PC-9 (cell line): ENCODE measurements at regions not wholly inside any gene's neighbourhood (a gene's known extent, or its start where the extent isn't known, plus 50 kb on each side); places are given as distances from the start of the nearest gene placed in this dataset.

Source experiments
- BruUV-seq: library from RNA; stranded (reverse); fragments of 400-500 nt; replicated peaks from 2 replicates; lab custom pipeline; 2021; lab: Mats Ljungman, UMichigan
- CTCF ChIA-PET: fragments of 300-600 bp; sonication (Branson Sonifier 250); formaldehyde crosslinking; loops from one replicate; lab custom pipeline; 2022; ENCODE audit warnings: antibody characterized with exemption; lab: Charles Lee
- POLR2A ChIA-PET: fragments of 300-600 bp; sonication (Branson Sonifier 250); formaldehyde crosslinking; loops from one replicate; lab custom pipeline; 2022; ENCODE audit warnings: antibody characterized with exemption; ENCODE audit not compliant: unreplicated experiment; lab: Charles Lee
- DNase-seq, 2 experiments: peaks; one replicate each; pipeline versions ENCODE4 v3.0.0 to v3.0.0-alpha.2; 2015 to 2022; ENCODE audit warnings: mixed read lengths in 1 of 2
- H2AFZ ChIP-seq: fragments of 200-600 bp; sonication (generic); 2 replicates; pipeline ENCODE4 v1.8.1; 2017; ENCODE audit warnings: antibody characterized with exemption
- H3F3A ChIP-seq: fragments of 200-600 bp; sonication (generic); 2 replicates; pipeline ENCODE4 v1.8.1; 2017; ENCODE audit warnings: antibody characterized with exemption, mild to moderate bottlenecking, low read depth; ENCODE audit not compliant: insufficient read depth
- H3K27ac ChIP-seq: fragments of 200-600 bp; sonication (generic); 2 replicates; pipeline ENCODE4 v1.6.1; 2016; ENCODE audit warnings: mixed run types
- H3K27me3 ChIP-seq: fragments of 200-600 bp; sonication (generic); 2 replicates; pipeline ENCODE4 v1.6.1; 2016; ENCODE audit warnings: low read depth, mixed run types; ENCODE audit not compliant: insufficient read depth
- H3K36me3 ChIP-seq: fragments of 200-600 bp; sonication (generic); 2 replicates; pipeline ENCODE4 v1.6.1; 2016; ENCODE audit warnings: low read depth, mixed run types
- H3K4me1 ChIP-seq: fragments of 200-600 bp; sonication (generic); replicated peaks from 2 replicates; pipeline ENCODE4 v1.6.1; 2016; ENCODE audit warnings: mixed run types; ENCODE audit not compliant: insufficient read depth
- H3K4me2 ChIP-seq: fragments of 200-600 bp; sonication (generic); 2 replicates; pipeline ENCODE4 v1.6.1; 2017; ENCODE audit warnings: mixed run types
- H3K4me3 ChIP-seq: fragments of 200-600 bp; sonication (generic); 2 replicates; pipeline ENCODE4 v1.6.1; 2016; ENCODE audit warnings: mixed run types
- H3K79me2 ChIP-seq: fragments of 200-600 bp; sonication (generic); 2 replicates; pipeline ENCODE4 v1.6.1; 2017; ENCODE audit warnings: low read depth, mixed run types
- H3K9me2 ChIP-seq: fragments of 200-600 bp; sonication (generic); 2 replicates; pipeline ENCODE4 v1.8.1; 2017; ENCODE audit warnings: mild to moderate bottlenecking; ENCODE audit not compliant: insufficient read depth
- H3K9me3 ChIP-seq: fragments of 200-600 bp; sonication (generic); 2 replicates; pipeline ENCODE4 v1.8.1; 2016; ENCODE audit warnings: low read depth; ENCODE audit not compliant: insufficient read depth
- H4K20me1 ChIP-seq: fragments of 200-600 bp; sonication (generic); 2 replicates; pipeline ENCODE4 v1.8.1; 2017; ENCODE audit not compliant: insufficient read depth
- EZH2 ChIP-seq: fragments of 200-600 bp; sonication (generic); IDR thresholded peaks from 2 replicates; pipeline ENCODE4 v1.8.0; 2017; ENCODE audit warnings: antibody characterized with exemption, low read depth
- intact Hi-C: fragments of 100-400 bp; cut with micrococcal nuclease; formaldehyde crosslinking; loops from one replicate; pipeline ENCODE4 v1.10.0; 2022; ENCODE audit not compliant: unreplicated experiment
- TF ChIP-seq, protein P1 (sequence below): fragments of 200-600 bp; sonication (generic); conservative IDR thresholded peaks from 2 replicates; pipeline ENCODE4 v1.6.1; 2017; ENCODE audit warnings: mixed run types, antibody characterized with exemption, mild to moderate bottlenecking, moderate library complexity

DNA sequence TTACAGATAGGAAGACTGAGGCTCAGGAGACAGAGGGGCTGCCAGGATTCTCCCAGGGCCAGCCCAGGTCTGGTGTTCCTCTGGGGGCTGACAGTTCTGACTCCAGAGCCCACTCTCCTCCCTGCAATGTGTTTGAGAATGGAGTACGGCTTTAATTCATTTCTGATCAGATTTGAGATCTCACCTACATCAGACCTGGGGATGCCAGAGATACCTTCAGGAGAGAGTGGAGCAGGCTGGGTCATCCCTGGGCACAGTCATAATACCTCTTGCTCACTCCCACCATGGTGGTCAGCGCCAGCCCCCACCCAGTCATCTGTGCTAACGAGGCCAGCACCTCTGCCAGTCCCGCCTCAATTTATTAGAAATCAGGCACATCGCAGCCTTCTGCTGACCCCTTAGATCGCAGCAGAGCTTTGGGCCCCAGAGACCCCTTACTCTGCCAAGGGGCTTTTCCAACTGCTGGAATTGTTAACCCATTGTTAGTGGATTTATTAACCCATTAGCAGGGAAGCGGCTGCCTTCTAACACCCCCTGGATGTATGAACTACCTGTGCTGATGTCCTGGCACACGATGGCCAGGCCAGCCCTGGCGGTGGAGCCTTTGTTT is 352.1 kb downstream of the MATN1 start:
- H3K27ac ChIP-seq, result no peak overlapping the region
- no peaks in the 10 kb centered on the region for H3K9me2 ChIP-seq
- no peak overlapping the region for H2AFZ ChIP-seq
- no peak overlapping the region for H3K4me2 ChIP-seq
- H3F3A ChIP-seq, result no peaks in the 10 kb centered on the region
- BruUV-seq, result no TSS peak
- ChIA-PET POLR2A (no interaction called here), CTCF (no interaction called here)
- TF ChIP-seq, protein P1, sequence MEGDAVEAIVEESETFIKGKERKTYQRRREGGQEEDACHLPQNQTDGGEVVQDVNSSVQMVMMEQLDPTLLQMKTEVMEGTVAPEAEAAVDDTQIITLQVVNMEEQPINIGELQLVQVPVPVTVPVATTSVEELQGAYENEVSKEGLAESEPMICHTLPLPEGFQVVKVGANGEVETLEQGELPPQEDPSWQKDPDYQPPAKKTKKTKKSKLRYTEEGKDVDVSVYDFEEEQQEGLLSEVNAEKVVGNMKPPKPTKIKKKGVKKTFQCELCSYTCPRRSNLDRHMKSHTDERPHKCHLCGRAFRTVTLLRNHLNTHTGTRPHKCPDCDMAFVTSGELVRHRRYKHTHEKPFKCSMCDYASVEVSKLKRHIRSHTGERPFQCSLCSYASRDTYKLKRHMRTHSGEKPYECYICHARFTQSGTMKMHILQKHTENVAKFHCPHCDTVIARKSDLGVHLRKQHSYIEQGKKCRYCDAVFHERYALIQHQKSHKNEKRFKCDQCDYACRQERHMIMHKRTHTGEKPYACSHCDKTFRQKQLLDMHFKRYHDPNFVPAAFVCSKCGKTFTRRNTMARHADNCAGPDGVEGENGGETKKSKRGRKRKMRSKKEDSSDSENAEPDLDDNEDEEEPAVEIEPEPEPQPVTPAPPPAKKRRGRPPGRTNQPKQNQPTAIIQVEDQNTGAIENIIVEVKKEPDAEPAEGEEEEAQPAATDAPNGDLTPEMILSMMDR, result no peak
- TF ChIP-seq EZH2, result no peak
- H3K4me1 ChIP-seq, result no peaks in the 10 kb centered on the region
- no peak overlapping the region for H3K4me3 ChIP-seq
- H4K20me1 ChIP-seq, result no peaks in the 10 kb centered on the region
- DNase-seq, result no peak
- H3K9me3 ChIP-seq, result no peaks in the 10 kb centered on the region
- peaks cover 9% of the 10 kb centered on the region; the same call in 1 of the 2 replicates for H3K27me3 ChIP-seq
- H3K79me2 ChIP-seq, result no peaks in the 10 kb centered on the region
- H3K36me3 ChIP-seq, result no peaks in the 10 kb centered on the region
- intact Hi-C loops, result no loop called here

DNA sequence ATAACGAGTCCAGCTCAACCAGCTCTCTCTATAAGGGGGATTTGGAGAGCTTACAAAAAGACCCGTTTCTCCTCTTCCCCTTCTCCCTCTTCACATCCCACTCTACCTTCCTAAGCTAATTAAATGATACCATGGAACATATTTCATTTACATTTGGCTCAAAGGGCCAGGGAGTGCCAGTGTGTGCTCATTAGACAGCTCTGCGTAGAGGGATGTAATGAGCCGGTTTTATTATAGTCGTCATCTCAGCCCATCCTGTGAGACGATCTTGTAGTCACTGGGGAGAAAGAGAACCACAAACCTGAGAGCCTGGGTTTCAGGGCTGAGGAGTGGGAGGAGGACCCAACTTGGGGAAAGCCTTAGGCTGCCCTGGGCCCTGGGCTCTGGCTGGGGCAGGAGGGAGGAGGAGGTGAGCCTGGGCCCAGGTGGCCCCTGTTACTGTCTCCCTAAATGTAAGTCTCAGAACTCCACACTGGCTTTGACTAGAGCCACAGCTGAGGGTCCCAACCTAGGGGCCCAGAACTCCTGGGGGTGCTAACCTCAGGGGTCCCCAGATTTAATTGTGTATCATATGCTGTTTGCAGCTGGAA is 354.6 kb downstream of the MATN1 start:
- POLR2A ChIA-PET, result no interaction called here
- BruUV-seq, result no TSS peak
- no peak overlapping the region for H3K27ac ChIP-seq
- no peak overlapping the region for H3K4me3 ChIP-seq
- H2AFZ ChIP-seq, result no peak overlapping the region
- no peaks in the 10 kb centered on the region for H3K4me1 ChIP-seq
- no peaks in the 10 kb centered on the region for H3F3A ChIP-seq
- CTCF ChIA-PET, result no interaction called here
- no peak for TF ChIP-seq EZH2
- no peak for DNase-seq
- H3K9me2 ChIP-seq, result no peaks in the 10 kb centered on the region
- peaks cover 3% of the 10 kb centered on the region; the same call in 1 of the 2 replicates for H3K27me3 ChIP-seq
- no peak overlapping the region for H3K4me2 ChIP-seq
- H3K79me2 ChIP-seq, result no peaks in the 10 kb centered on the region
- no peaks in the 10 kb centered on the region for H3K36me3 ChIP-seq
- H4K20me1 ChIP-seq, result no peaks in the 10 kb centered on the region
- intact Hi-C loops, result no loop called here
- no peaks in the 10 kb centered on the region for H3K9me3 ChIP-seq

DNA sequence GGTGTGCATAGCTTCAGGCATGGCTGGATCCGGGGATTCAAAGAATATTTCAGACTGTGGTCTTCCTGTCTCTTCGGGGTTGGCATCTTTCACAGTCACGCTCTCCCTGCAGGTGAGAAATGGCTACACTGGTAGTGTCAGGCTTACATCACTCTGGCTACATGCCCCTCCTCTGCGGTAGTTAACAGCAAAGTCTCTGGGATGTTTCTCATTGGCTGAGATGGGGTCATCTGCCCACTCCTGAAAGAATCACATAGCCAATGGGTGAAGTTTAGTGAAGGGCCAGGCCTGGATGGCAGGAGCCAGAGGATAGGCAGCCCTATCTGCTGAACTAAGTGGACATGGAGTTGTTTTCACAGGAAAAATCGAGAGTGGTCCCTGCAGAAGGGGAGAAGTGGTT is 356.5 kb downstream of the MATN1 start:
- no TSS peak for BruUV-seq
- no peaks in the 10 kb centered on the region for H3K4me1 ChIP-seq
- no peak overlapping the region for H3K4me3 ChIP-seq
- ChIA-PET CTCF (no interaction called here), POLR2A (no interaction called here)
- H4K20me1 ChIP-seq, result no peaks in the 10 kb centered on the region
- H3K27ac ChIP-seq, result no peak overlapping the region
- no peaks in the 10 kb centered on the region for H3K9me3 ChIP-seq
- peaks cover 3% of the 10 kb centered on the region; the same call in 1 of the 2 replicates for H3K27me3 ChIP-seq
- H3K9me2 ChIP-seq, result no peaks in the 10 kb centered on the region
- no peak overlapping the region for H2AFZ ChIP-seq
- no peaks in the 10 kb centered on the region for H3K79me2 ChIP-seq
- no peaks in the 10 kb centered on the region for H3K36me3 ChIP-seq
- intact Hi-C loops, result no loop called here
- TF ChIP-seq EZH2, result no peak
- TF ChIP-seq, protein P1, result no peak
- H3F3A ChIP-seq, result no peaks in the 10 kb centered on the region
- no peak overlapping the region for H3K4me2 ChIP-seq
- no peak for DNase-seq
